Calu3 (cell line): ENCODE measurements at regions not wholly inside any gene's neighbourhood (a gene's known extent, or its start where the extent isn't known, plus 50 kb on each side); places are given as distances from the start of the nearest gene placed in this dataset.
"Not testable (repeated sequence)": the region's sequence is repeated elsewhere in the genome, so short reads cannot be mapped to it uniquely, and the experiment has no call there.

Experiments used
- BruUV-seq: library from RNA; stranded (reverse); fragments of 400-500 nt; replicated peaks from 2 replicates; lab custom pipeline; 2021; lab: Mats Ljungman, UMichigan
- CTCF ChIA-PET: fragments of 300-600 bp; sonication (Branson Sonifier 250); formaldehyde crosslinking; loops from one replicate; lab custom pipeline; 2022; ENCODE audit warnings: antibody characterized with exemption; lab: Charles Lee
- DNase-seq: peaks from one replicate; pipeline ENCODE4 v3.0.0; 2022
- H3K27ac Mint-ChIP-seq: one replicate; pipeline ENCODE4 v1.8.0; 2022; ENCODE audit warnings: mixed read lengths; ENCODE audit not compliant: unreplicated experiment
- H3K27me3 Mint-ChIP-seq: one replicate; pipeline ENCODE4 v1.8.0; 2022; ENCODE audit warnings: mixed read lengths; ENCODE audit not compliant: unreplicated experiment
- H3K36me3 Mint-ChIP-seq: one replicate; pipeline ENCODE4 v1.8.0; 2022; ENCODE audit warnings: mild to moderate bottlenecking, moderate library complexity, mixed read lengths; ENCODE audit not compliant: insufficient read depth, unreplicated experiment
- H3K4me1 Mint-ChIP-seq: one replicate; pipeline ENCODE4 v1.8.0; 2022; ENCODE audit warnings: mild to moderate bottlenecking, low read depth, mixed read lengths; ENCODE audit not compliant: unreplicated experiment
- H3K4me3 Mint-ChIP-seq: one replicate; pipeline ENCODE4 v1.8.0; 2022; ENCODE audit warnings: mild to moderate bottlenecking, low read depth, moderate library complexity, mixed read lengths; ENCODE audit not compliant: unreplicated experiment
- H3K9me3 Mint-ChIP-seq: one replicate; pipeline ENCODE4 v1.8.0; 2022; ENCODE audit warnings: low read depth, mixed read lengths; ENCODE audit not compliant: unreplicated experiment
- intact Hi-C: fragments of 100-400 bp; cut with micrococcal nuclease; formaldehyde crosslinking; loops from one replicate; pipeline ENCODE4 v1.10.0; 2022; ENCODE audit not compliant: unreplicated experiment
- TF ChIP-seq, protein P1 (sequence below): fragments of 200-600 bp; IDR thresholded peaks from one replicate; pipeline ENCODE4 v1.8.0; 2022; ENCODE audit warnings: antibody characterized with exemption; ENCODE audit not compliant: unreplicated experiment

DNA sequence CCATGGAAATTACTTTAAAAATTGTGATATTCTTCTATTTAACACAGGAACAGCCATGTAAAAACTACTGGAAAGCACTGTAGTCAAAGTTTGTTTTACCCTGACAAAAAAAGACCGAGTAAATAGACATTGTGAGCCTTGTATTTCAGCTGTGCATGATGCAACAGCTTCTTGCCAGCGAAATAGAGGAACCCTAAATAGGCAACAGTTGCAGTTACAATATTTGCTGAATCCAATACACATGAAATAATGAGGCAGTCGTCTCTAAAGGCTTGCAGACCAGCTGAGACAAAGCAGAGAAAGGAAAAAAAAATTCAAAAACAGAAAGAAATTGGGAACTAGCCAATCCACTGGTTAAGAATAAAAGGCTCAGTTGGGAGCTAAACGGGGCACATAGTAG, 1001.1 kb downstream of the OLFM4 start:
- CTCF ChIA-PET: no interaction called here
- H3K36me3 Mint-ChIP-seq: no peaks in the 10 kb centered on the region
- TF ChIP-seq, protein P1, sequence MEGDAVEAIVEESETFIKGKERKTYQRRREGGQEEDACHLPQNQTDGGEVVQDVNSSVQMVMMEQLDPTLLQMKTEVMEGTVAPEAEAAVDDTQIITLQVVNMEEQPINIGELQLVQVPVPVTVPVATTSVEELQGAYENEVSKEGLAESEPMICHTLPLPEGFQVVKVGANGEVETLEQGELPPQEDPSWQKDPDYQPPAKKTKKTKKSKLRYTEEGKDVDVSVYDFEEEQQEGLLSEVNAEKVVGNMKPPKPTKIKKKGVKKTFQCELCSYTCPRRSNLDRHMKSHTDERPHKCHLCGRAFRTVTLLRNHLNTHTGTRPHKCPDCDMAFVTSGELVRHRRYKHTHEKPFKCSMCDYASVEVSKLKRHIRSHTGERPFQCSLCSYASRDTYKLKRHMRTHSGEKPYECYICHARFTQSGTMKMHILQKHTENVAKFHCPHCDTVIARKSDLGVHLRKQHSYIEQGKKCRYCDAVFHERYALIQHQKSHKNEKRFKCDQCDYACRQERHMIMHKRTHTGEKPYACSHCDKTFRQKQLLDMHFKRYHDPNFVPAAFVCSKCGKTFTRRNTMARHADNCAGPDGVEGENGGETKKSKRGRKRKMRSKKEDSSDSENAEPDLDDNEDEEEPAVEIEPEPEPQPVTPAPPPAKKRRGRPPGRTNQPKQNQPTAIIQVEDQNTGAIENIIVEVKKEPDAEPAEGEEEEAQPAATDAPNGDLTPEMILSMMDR: no peak
- H3K9me3 Mint-ChIP-seq: peaks cover 17% of the 10 kb centered on the region
- H3K27ac Mint-ChIP-seq: no peak overlapping the region
- no TSS peak for BruUV-seq
- DNase-seq: no peak
- intact Hi-C loops: no loop called here
- H3K27me3 Mint-ChIP-seq: no peaks in the 10 kb centered on the region
- no peaks in the 10 kb centered on the region for H3K4me1 Mint-ChIP-seq
- H3K4me3 Mint-ChIP-seq: no peak overlapping the region

DNA sequence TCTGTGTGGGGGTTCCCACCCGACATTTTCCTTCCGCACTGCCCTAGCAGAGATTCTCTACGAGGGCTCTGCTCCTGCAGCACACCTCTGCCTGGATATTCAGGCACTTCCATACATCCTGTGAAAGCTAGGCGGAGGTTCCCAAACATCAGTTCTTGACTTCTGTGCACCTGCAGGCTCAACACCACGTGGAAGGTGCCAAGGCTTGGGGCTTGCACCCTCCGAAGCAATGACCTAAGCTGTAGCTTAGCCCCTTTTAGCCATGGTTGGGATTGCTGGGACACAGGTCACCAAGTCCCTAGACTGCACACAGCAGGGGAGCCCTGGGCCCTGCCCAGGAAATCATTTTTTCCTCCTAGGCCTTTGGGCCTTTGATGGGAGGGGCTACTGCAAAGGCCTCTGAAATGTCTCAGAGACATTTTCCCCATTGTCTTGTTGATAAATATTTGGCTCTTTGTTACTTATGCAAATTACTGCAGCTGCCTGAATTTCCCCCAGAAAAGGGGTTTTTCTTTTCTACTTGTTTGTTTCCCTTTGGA, 1004.8 kb downstream of the OLFM4 start:
- DNase-seq: no peak
- intact Hi-C loops: no loop called here
- Mint-ChIP-seq H3K27me3 (no peaks in the 10 kb centered on the region), H3K27ac (no peak overlapping the region), H3K36me3 (no peaks in the 10 kb centered on the region), H3K4me1 (no peaks in the 10 kb centered on the region), H3K4me3 (no peak overlapping the region), H3K9me3 (peaks cover 10% of the 10 kb centered on the region)
- TF ChIP-seq, protein P1: no peak
- BruUV-seq: no TSS peak
- CTCF ChIA-PET: no interaction called here

DNA sequence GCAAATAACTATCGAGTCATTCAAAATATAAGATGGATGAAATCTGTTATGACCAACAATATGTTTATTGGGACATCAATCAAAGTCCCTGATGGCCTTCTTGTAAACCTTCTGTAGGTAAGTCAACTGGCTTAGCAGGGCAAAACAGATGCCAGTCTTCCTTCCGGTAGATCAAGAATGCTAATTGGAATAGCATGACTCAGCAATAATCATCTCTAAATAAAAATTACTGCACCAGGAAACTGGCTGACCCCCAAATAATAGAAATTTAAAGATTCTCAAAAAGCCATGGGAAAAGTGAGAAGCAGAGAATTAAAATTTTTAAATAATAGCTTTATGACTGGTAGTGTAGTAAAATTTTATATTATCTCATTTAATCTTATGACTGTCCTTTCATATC, 1005.4 kb downstream of the OLFM4 start:
- Mint-ChIP-seq H3K36me3 (no peaks in the 10 kb centered on the region), H3K4me3 (no peak overlapping the region), H3K4me1 (no peaks in the 10 kb centered on the region), H3K9me3 (peaks cover 10% of the 10 kb centered on the region), H3K27ac (no peak overlapping the region), H3K27me3 (no peaks in the 10 kb centered on the region)
- CTCF ChIA-PET: no interaction called here
- intact Hi-C loops: no loop called here
- TF ChIP-seq, protein P1: no peak
- DNase-seq: no peak
- BruUV-seq: no TSS peak

DNA sequence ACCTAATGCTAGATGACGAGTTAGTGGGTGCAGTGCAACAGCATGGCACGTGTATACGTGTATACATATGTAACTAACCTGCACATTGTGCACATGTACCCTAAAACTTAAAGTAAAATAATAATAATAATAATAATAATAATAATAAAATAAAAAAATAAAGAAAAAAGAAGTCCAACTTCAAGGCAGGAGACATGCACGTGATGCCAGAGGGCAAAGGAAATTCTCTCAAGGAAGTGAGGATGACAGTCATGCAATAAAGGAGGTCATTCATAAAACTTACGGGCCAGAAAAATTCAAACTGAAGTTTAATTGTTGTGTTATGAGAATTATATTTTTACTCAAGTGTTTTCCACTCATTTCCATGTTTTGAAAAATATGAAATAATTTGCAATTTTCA, 1028.8 kb downstream of the OLFM4 start:
- H3K4me3 Mint-ChIP-seq, intact Hi-C loops, DNase-seq, BruUV-seq, CTCF ChIA-PET, H3K27ac Mint-ChIP-seq, H3K4me1 Mint-ChIP-seq, H3K36me3 Mint-ChIP-seq, H3K27me3 Mint-ChIP-seq: not testable (repeated sequence)
- H3K9me3 Mint-ChIP-seq: peaks cover 12% of the 10 kb centered on the region

DNA sequence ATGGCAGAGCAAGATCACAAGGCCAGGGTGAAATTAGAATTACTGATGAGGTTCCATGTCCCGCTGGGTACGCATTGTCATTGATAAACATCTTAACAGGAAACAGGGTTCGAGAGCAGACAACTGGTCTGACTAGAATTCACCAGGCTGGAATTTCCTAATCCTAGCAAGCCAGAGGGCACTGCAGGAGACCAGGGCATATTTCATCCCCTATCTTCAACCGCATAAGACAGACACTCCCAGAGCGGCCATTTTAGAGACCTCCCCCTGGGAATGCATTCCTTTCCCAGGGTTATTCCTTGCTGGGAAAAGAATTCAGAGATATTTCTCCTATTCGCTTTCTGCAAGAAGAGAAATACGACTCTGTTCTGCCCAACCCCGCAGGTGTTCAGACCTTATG, 1041.3 kb downstream of the OLFM4 start:
- DNase-seq, H3K9me3 Mint-ChIP-seq, intact Hi-C loops, CTCF ChIA-PET, H3K27me3 Mint-ChIP-seq, H3K4me3 Mint-ChIP-seq, H3K4me1 Mint-ChIP-seq, H3K27ac Mint-ChIP-seq, BruUV-seq, H3K36me3 Mint-ChIP-seq: not testable (repeated sequence)
